Tibial artery (tissue), 4 donors: ENCODE measurements at regions not wholly inside any gene's neighbourhood (a gene's known extent, or its start where the extent isn't known, plus 50 kb on each side); places are given as distances from the start of the nearest gene placed in this dataset.
"Not testable (repeated sequence)": the region's sequence is repeated elsewhere in the genome, so short reads cannot be mapped to it uniquely, and the experiment has no call there.

ENCODE experiments used
- DNase-seq, 2 donors: peaks; one replicate each; pipeline ENCODE4 v3.0.0-alpha.2; 2019
- H3K27ac ChIP-seq, 2 donors: fragments of 200-600 bp; sonication (generic) in 1 of 2; 1 replicate in 1 of 2; 2 replicates in 1 of 2; pipeline ENCODE4 v1.5.1; 2018 to 2019; ENCODE audit warnings: mild to moderate bottlenecking in 1 of 2
- H3K27me3 ChIP-seq, 2 donors: fragments of 200-600 bp; sonication (generic) in 1 of 2; one replicate each; pipeline versions ENCODE4 v1.5.1 to v1.6.0; 2016 to 2019
- H3K36me3 ChIP-seq, 3 donors: fragments of 200-600 bp; sonication (generic) in 2 of 3; one replicate each; pipeline ENCODE4 v1.5.1; 2016 to 2019; ENCODE audit warnings: mild to moderate bottlenecking in 2 of 3
- H3K4me1 ChIP-seq, 4 donors: fragments of 200-600 bp; sonication (generic) in 2 of 4; 1 replicate in 3 of 4; 2 replicates in 1 of 4; pipeline ENCODE4 v1.5.1; 2016 to 2019
- H3K4me3 ChIP-seq, 2 donors: fragments of 200-600 bp; sonication (generic) in 1 of 2; 1 replicate in 1 of 2; 2 replicates in 1 of 2; pipeline ENCODE4 v1.5.1; 2018 to 2019; ENCODE audit warnings: mild to moderate bottlenecking in 2 of 2
- H3K9me3 ChIP-seq, 3 donors: fragments of 200-600 bp; sonication (generic) in 1 of 3; one replicate each; pipeline ENCODE4 v1.5.1; 2016 to 2019
- CTCF ChIP-seq, 2 experiments: fragments of 200-600 bp in 1 of 2; fragments of 450-650 bp in 1 of 2; IDR thresholded peaks; one replicate each; pipeline ENCODE4 v1.5.1; 2017 to 2019; ENCODE audit warnings: antibody characterized with exemption in 2 of 2, mild to moderate bottlenecking in 1 of 2, moderate library complexity in 1 of 2
- intact Hi-C: fragments of 100-400 bp; cut with DNase I; formaldehyde crosslinking; loops from one replicate; pipeline ENCODE4 v1.15.0; 2023; ENCODE audit warnings: low total_unique reads

GRCh38 chr10:15428681-15429080 is 57.6 kb upstream of the FAM171A1 start:
- intact Hi-C loops: loop anchor here (10.0 kb wide), 1 partner anchor 316 kb away; no protein-coding TSS in a partner anchor
- Histone ChIP-seq H3K36me3 (no peaks in the 10 kb centered on the region), H3K4me3 (no peak overlapping the region), H3K27ac (no peak overlapping the region), H3K9me3 (no peaks in the 10 kb centered on the region), H3K27me3 (no peaks in the 10 kb centered on the region), H3K4me1 (peaks cover 0 to 19% (median 2%) of the 10 kb centered on the region in 4 donors)
- no peak for DNase-seq
- no peak for TF ChIP-seq CTCF (IDR thresholded peaks at IDR 0.05)

GRCh38 chr10:15427843-15428414 is 56.8 kb upstream of the FAM171A1 start:
- no peak overlapping the region for H3K4me3 ChIP-seq
- peak; percentile 53 to 69 for TF ChIP-seq CTCF (IDR thresholded peaks at IDR 0.05)
- no peak overlapping the region for H3K27ac ChIP-seq
- intact Hi-C loops: loop anchor here (2.0 to 10.0 kb wide), 2 partner anchors 317 to 399 kb away; no protein-coding TSS in a partner anchor
- H3K36me3 ChIP-seq: no peaks in the 10 kb centered on the region
- no peaks in the 10 kb centered on the region for H3K27me3 ChIP-seq
- H3K9me3 ChIP-seq: no peaks in the 10 kb centered on the region
- no peak for DNase-seq
- H3K4me1 ChIP-seq: peaks cover 0 to 18% (median 2%) of the 10 kb centered on the region in 4 donors

GRCh38 chr10:15426558-15426957 is 55.5 kb upstream of the FAM171A1 start:
- Histone ChIP-seq H3K9me3 (no peaks in the 10 kb centered on the region), H3K27me3 (no peaks in the 10 kb centered on the region), H3K36me3 (no peaks in the 10 kb centered on the region), H3K27ac (no peak overlapping the region), H3K4me3 (no peak overlapping the region), H3K4me1 (peaks cover 0 to 7% (median 0%) of the 10 kb centered on the region in 4 donors)
- TF ChIP-seq CTCF (IDR thresholded peaks at IDR 0.05): no peak
- intact Hi-C loops: loop anchor here (2.0 to 10.0 kb wide), 2 partner anchors 318 to 400 kb away; no protein-coding TSS in a partner anchor
- no peak for DNase-seq

GRCh38 chr10:15426115-15426514 is 55.0 kb upstream of the FAM171A1 start:
- no peak overlapping the region for H3K4me3 ChIP-seq
- H3K4me1 ChIP-seq: peaks cover 0 to 3% (median 0%) of the 10 kb centered on the region in 4 donors
- no peak overlapping the region for H3K27ac ChIP-seq
- TF ChIP-seq CTCF (IDR thresholded peaks at IDR 0.05): no peak
- intact Hi-C loops: loop anchor here (2.0 to 10.0 kb wide), 2 partner anchors 319 to 401 kb away; no protein-coding TSS in a partner anchor
- no peaks in the 10 kb centered on the region for H3K9me3 ChIP-seq
- H3K36me3 ChIP-seq: no peaks in the 10 kb centered on the region
- H3K27me3 ChIP-seq: no peaks in the 10 kb centered on the region
- no peak for DNase-seq

GRCh38 chr10:15421875-15422274 is 50.8 kb upstream of the FAM171A1 start:
- not testable (repeated sequence) for H3K27ac ChIP-seq, H3K4me3 ChIP-seq, H3K27me3 ChIP-seq, DNase-seq, H3K9me3 ChIP-seq, H3K36me3 ChIP-seq, H3K4me1 ChIP-seq
- intact Hi-C loops: loop anchor here (10.0 kb wide), 1 partner anchor 323 kb away; no protein-coding TSS in a partner anchor
